ENCODE measurements at regions not wholly inside any gene's neighbourhood (a gene's known extent, or its start where the extent isn't known, plus 50 kb on each side); places are given as distances from the start of the nearest gene placed in this dataset.

GRCh38 chr7:41867639-41868280 lies 164.9 kb upstream of the INHBA start:
- intact Hi-C loops (cut with micrococcal nuclease; ENCODE audit: unreplicated experiment), result no loop called here
- no peak overlapping the region for H3K4me3 Mint-ChIP-seq (ENCODE audit: unreplicated experiment)
- TF ChIP-seq CTCF (IDR thresholded peaks at IDR 0.05; ENCODE audit: insufficient read depth in 1 of 2, low read depth in 1 of 2, low read length in 1 of 2, severe bottlenecking in 1 of 2, unreplicated experiment in 1 of 2), result no peak
- peaks cover 13% of the 10 kb centered on the region for H3K9me3 ChIP-seq
- no peak for DNase-seq
- H3K36me3 ChIP-seq (ENCODE audit: control insufficient read depth, insufficient read depth, low read length), result no peaks in the 10 kb centered on the region
- H3K27ac Mint-ChIP-seq (ENCODE audit: unreplicated experiment), result no peak overlapping the region
- H3K9me3 Mint-ChIP-seq (ENCODE audit: unreplicated experiment), result peaks cover 16% of the 10 kb centered on the region
- H3K36me3 Mint-ChIP-seq (ENCODE audit: insufficient read depth, unreplicated experiment), result no peaks in the 10 kb centered on the region
- no peak overlapping the region for H3K4me3 ChIP-seq (ENCODE audit: low read depth, low read length)
- H3K4me1 Mint-ChIP-seq (ENCODE audit: low read depth, unreplicated experiment), result no peaks in the 10 kb centered on the region
- H3K27me3 ChIP-seq (replicated peaks; ENCODE audit: control insufficient read depth, insufficient read depth, low read length), result no peaks in the 10 kb centered on the region
- no TSS peak for BruUV-seq (replicated peaks)
- no peaks in the 10 kb centered on the region for H3K4me1 ChIP-seq
- CTCF ChIA-PET, result no interaction called here
- POLR2A ChIA-PET, result no interaction called here
- no peaks in the 10 kb centered on the region for H3K27me3 Mint-ChIP-seq (ENCODE audit: insufficient read depth, unreplicated experiment)

- no peak for DNase-seq
- Histone ChIP-seq H3K9me3 (peaks cover 13% of the 10 kb centered on the region), H3K36me3 (ENCODE audit: control insufficient read depth, insufficient read depth, low read length) (no peaks in the 10 kb centered on the region), H3K4me1 (no peaks in the 10 kb centered on the region), H3K4me3 (ENCODE audit: low read depth, low read length) (no peak overlapping the region), H3K27me3 (replicated peaks; ENCODE audit: control insufficient read depth, insufficient read depth, low read length) (no peaks in the 10 kb centered on the region)
- peaks cover 2% of the 10 kb centered on the region for H3K27me3 Mint-ChIP-seq (ENCODE audit: insufficient read depth, unreplicated experiment)
- CTCF ChIA-PET, result no interaction called here
- no peak overlapping the region for H3K4me3 Mint-ChIP-seq (ENCODE audit: unreplicated experiment)
- no peak overlapping the region for H3K27ac Mint-ChIP-seq (ENCODE audit: unreplicated experiment)
- H3K36me3 Mint-ChIP-seq (ENCODE audit: insufficient read depth, unreplicated experiment), result no peaks in the 10 kb centered on the region
- TF ChIP-seq CTCF (IDR thresholded peaks at IDR 0.05; ENCODE audit: insufficient read depth in 1 of 2, low read depth in 1 of 2, low read length in 1 of 2, severe bottlenecking in 1 of 2, unreplicated experiment in 1 of 2), result no peak
- no peaks in the 10 kb centered on the region for H3K4me1 Mint-ChIP-seq (ENCODE audit: low read depth, unreplicated experiment)
- POLR2A ChIA-PET, result no interaction called here
- H3K9me3 Mint-ChIP-seq (ENCODE audit: unreplicated experiment), result peaks cover 16% of the 10 kb centered on the region
- no TSS peak for BruUV-seq (replicated peaks)
- intact Hi-C loops (cut with micrococcal nuclease; ENCODE audit: unreplicated experiment), result loop anchor here (1.0 kb wide), 1 partner anchor 32 kb away; no protein-coding TSS in a partner anchor
These were observed 159.4 kb upstream of the INHBA start for GRCh38 chr7:41862261-41862660.

- no peak overlapping the region for H3K4me3 Mint-ChIP-seq (ENCODE audit: unreplicated experiment)
- Histone ChIP-seq H3K9me3 (peaks cover 13% of the 10 kb centered on the region), H3K4me1 (no peaks in the 10 kb centered on the region), H3K36me3 (ENCODE audit: control insufficient read depth, insufficient read depth, low read length) (no peaks in the 10 kb centered on the region), H3K27me3 (replicated peaks; ENCODE audit: control insufficient read depth, insufficient read depth, low read length) (no peaks in the 10 kb centered on the region), H3K4me3 (ENCODE audit: low read depth, low read length) (no peak overlapping the region)
- no peak overlapping the region for H3K27ac Mint-ChIP-seq (ENCODE audit: unreplicated experiment)
- no peak for DNase-seq
- intact Hi-C loops (cut with micrococcal nuclease; ENCODE audit: unreplicated experiment), result loop anchor here (1.0 kb wide), 1 partner anchor 33 kb away; no protein-coding TSS in a partner anchor
- POLR2A ChIA-PET, result no interaction called here
- peaks cover 14% of the 10 kb centered on the region for H3K9me3 Mint-ChIP-seq (ENCODE audit: unreplicated experiment)
- no peaks in the 10 kb centered on the region for H3K4me1 Mint-ChIP-seq (ENCODE audit: low read depth, unreplicated experiment)
- H3K27me3 Mint-ChIP-seq (ENCODE audit: insufficient read depth, unreplicated experiment), result peaks cover 5% of the 10 kb centered on the region
- CTCF ChIA-PET, result no interaction called here
- H3K36me3 Mint-ChIP-seq (ENCODE audit: insufficient read depth, unreplicated experiment), result no peaks in the 10 kb centered on the region
- BruUV-seq (replicated peaks), result no TSS peak
- no peak for TF ChIP-seq CTCF (IDR thresholded peaks at IDR 0.05; ENCODE audit: insufficient read depth in 1 of 2, low read depth in 1 of 2, low read length in 1 of 2, severe bottlenecking in 1 of 2, unreplicated experiment in 1 of 2)
These were observed 158.8 kb upstream of the INHBA start for GRCh38 chr7:41861642-41862041.
